Skeletal muscle satellite cell (primary cell): ENCODE measurements at regions not wholly inside any gene's neighbourhood (a gene's known extent, or its start where the extent isn't known, plus 50 kb on each side); places are given as distances from the start of the nearest gene placed in this dataset.

ENCODE experiments used
- H3K27me3 ChIP-seq: 2 replicates; pipeline ENCODE4 v1.7.0; 2013; ENCODE audit warnings: low read length; ENCODE audit not compliant: control insufficient read depth, insufficient read depth
- H3K36me3 ChIP-seq: 2 replicates; pipeline ENCODE4 v1.7.0; 2013; ENCODE audit warnings: mild to moderate bottlenecking, control low read depth, low read length; ENCODE audit not compliant: insufficient read depth
- H3K4me1 ChIP-seq: 2 replicates; pipeline ENCODE4 v1.7.0; 2013; ENCODE audit warnings: low read length; ENCODE audit not compliant: control insufficient read depth, insufficient read depth
- H3K4me2 ChIP-seq: 2 replicates; pipeline ENCODE4 v1.7.0; 2013; ENCODE audit warnings: mild to moderate bottlenecking, low read length
- H3K4me3 ChIP-seq: 2 replicates; pipeline ENCODE4 v1.7.0; 2013; ENCODE audit warnings: low read length
- H3K9ac ChIP-seq: 2 replicates; pipeline ENCODE4 v1.7.0; 2013; ENCODE audit warnings: mild to moderate bottlenecking, low read depth, low read length, moderate library complexity
- H3K9me3 ChIP-seq: replicated peaks from 2 replicates; pipeline ENCODE4 v1.7.0; 2013; ENCODE audit warnings: mild to moderate bottlenecking, control low read depth, low read length

- H3K9me3 ChIP-seq: no peaks in the 10 kb centered on the region
- no peak overlapping the region for H3K4me3 ChIP-seq
- H3K36me3 ChIP-seq: no peaks in the 10 kb centered on the region
- no peaks in the 10 kb centered on the region for H3K4me1 ChIP-seq
- no peak overlapping the region for H3K4me2 ChIP-seq
- H3K27me3 ChIP-seq: peaks cover 15% of the 10 kb centered on the region
- H3K9ac ChIP-seq: no peak overlapping the region
These were observed 141.6 kb downstream of the CD24 start for GRCh38 chr6:106832766-106833510.

GRCh38 chr6:106830930-106831329 is 143.6 kb downstream of the CD24 start:
- H3K27me3 ChIP-seq: peaks cover 15% of the 10 kb centered on the region
- no peaks in the 10 kb centered on the region for H3K4me1 ChIP-seq
- no peaks in the 10 kb centered on the region for H3K36me3 ChIP-seq
- H3K4me3 ChIP-seq: no peak overlapping the region
- no peak overlapping the region for H3K9ac ChIP-seq
- H3K9me3 ChIP-seq: no peaks in the 10 kb centered on the region
- H3K4me2 ChIP-seq: no peak overlapping the region

DNA sequence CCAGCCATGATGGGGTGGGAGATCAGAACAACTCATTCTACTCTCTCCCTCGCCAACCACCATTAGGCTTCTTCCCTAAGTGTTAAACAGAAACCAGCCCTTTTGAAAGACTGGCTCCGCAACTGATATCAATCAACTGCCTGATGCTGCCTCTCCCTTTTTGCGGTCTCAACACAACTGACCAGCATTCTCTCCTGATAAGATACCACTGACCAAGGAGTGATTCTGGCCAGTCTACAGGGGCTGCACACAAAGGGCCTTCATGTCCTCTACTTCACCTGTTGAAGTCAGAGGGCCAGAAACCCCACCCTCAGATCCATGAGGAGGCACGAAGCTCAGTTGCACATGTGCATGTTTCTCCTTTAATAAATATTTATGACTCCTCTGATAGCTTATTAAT is 145.1 kb downstream of the CD24 start:
- Histone ChIP-seq H3K27me3 (peaks cover 15% of the 10 kb centered on the region), H3K4me3 (no peak overlapping the region), H3K36me3 (no peaks in the 10 kb centered on the region), H3K9me3 (no peaks in the 10 kb centered on the region), H3K9ac (no peak overlapping the region), H3K4me2 (no peak overlapping the region), H3K4me1 (no peaks in the 10 kb centered on the region)

- Histone ChIP-seq H3K27me3 (peaks cover under 1% of the 10 kb centered on the region), H3K9me3 (no peaks in the 10 kb centered on the region), H3K9ac (no peak overlapping the region), H3K36me3 (no peaks in the 10 kb centered on the region), H3K4me1 (no peaks in the 10 kb centered on the region), H3K4me2 (no peak overlapping the region), H3K4me3 (no peak overlapping the region)
These were observed 147.4 kb downstream of the CD24 start for GRCh38 chr6:106827081-106827480.

- H3K4me2 ChIP-seq: no peak overlapping the region
- no peaks in the 10 kb centered on the region for H3K36me3 ChIP-seq
- H3K4me1 ChIP-seq: no peaks in the 10 kb centered on the region
- no peaks in the 10 kb centered on the region for H3K27me3 ChIP-seq
- H3K4me3 ChIP-seq: no peak overlapping the region
- no peaks in the 10 kb centered on the region for H3K9me3 ChIP-seq
- H3K9ac ChIP-seq: no peak overlapping the region
These were observed 149.4 kb downstream of the CD24 start for GRCh38 chr6:106825156-106825555.

DNA sequence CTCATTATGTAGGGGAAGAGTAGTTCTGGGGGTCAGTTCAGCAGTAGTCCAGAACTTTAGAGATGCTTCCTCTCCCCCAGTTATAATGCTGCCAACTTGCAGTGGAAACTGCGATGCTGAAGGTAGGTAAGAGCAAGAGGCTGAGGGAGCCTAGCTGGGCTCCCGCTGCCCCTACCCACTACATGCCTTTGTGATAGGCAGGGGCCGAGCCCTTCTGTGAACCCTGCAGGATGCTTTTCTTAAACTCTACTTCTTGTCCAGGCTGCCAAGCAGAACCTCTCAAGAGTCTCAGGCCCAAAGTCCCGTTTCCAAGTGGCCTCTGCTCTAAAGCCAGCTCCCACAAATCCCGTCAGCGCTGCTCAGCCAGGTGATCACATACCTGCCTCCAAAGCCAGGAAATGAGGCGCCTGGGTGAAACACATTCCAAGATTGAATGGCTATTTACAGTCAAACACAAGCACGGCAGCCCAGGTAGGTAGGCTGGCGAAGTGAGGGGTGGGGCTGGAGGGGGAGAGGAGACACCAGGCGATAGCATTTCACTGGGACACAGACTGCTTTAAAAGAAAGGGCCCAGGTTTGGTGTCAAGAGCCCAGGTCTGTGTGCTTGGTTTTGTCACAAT is 150.7 kb downstream of the CD24 start:
- no peak overlapping the region for H3K4me3 ChIP-seq
- no peaks in the 10 kb centered on the region for H3K36me3 ChIP-seq
- no peak overlapping the region for H3K9ac ChIP-seq
- no peaks in the 10 kb centered on the region for H3K9me3 ChIP-seq
- H3K4me1 ChIP-seq: no peaks in the 10 kb centered on the region
- H3K27me3 ChIP-seq: no peaks in the 10 kb centered on the region
- H3K4me2 ChIP-seq: no peak overlapping the region

DNA sequence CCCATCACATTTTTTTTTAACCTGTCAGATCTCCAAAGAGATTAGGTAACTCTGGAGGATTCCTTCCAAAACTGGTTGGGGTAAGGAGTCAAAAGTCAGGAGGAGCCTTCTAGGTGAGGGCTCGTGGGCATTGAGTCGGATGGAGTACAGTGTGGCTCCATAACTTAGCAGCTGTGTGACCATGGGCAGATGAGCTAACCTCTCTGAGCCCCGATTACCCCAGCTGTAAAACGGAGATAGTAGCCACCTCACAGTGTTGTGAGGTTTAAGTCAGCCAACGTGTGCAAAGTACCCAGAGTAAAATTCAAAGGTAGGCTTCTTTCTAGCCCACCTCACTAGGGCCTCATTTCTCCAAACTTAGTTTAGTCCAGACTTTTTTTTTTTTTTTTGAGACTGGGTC is 151.5 kb downstream of the CD24 start:
- Histone ChIP-seq H3K4me1 (no peaks in the 10 kb centered on the region), H3K27me3 (no peaks in the 10 kb centered on the region), H3K4me2 (no peak overlapping the region), H3K4me3 (no peak overlapping the region), H3K9ac (no peak overlapping the region), H3K36me3 (no peaks in the 10 kb centered on the region), H3K9me3 (no peaks in the 10 kb centered on the region)

DNA sequence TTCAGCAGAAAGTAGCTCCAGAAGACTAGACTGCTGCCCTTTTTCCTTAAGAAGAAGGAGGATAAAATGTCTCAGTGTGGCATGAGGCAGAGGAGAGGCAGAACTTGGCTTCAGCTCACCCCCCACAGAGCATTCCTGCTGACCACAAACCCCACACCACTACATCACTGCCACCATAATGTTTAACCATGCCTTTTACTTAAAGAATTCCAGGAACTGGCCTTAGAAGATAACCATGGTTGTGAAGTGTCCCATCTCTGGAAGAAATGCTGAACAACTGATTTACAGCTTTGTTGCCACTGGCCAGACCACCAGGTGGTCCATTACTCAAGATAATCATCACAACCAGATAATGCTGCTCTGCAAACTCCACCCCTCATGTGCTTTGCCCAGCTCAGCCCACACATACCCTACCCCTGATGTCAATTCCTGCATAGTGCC is 154.1 kb downstream of the CD24 start:
- Histone ChIP-seq H3K4me2 (no peak overlapping the region), H3K4me3 (no peak overlapping the region), H3K9ac (no peak overlapping the region), H3K36me3 (no peaks in the 10 kb centered on the region), H3K4me1 (no peaks in the 10 kb centered on the region), H3K9me3 (no peaks in the 10 kb centered on the region), H3K27me3 (no peaks in the 10 kb centered on the region)

DNA sequence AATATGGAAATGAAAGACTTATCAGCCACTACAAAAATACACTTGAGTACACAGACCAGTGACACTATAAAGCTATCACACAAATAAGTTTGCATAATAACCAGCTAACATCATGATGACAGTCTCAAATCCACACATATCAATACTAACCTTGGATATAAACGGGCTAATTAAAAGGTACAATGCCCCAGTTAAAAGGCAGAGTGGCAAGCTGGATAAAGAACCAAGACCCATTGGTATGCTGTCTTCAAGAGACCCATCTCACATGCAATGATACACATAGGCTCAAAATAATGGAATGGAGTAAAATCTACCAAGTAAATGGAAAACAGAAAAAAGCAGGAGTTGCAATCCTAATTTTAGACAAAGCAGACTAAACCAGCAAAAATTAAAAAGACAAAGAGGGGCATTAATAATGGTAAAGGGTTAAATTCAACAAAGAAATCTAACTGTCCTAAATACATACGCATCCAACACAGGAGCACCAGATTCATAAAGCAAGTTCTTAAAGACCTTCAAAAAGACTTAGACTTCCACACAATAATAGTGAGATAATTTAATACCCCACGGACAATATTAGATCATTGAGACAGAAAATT is 163.3 kb downstream of the CD24 start:
- Histone ChIP-seq H3K4me1 (no peaks in the 10 kb centered on the region), H3K4me2 (no peak overlapping the region), H3K9me3 (no peaks in the 10 kb centered on the region), H3K36me3 (no peaks in the 10 kb centered on the region), H3K27me3 (peaks cover 3% of the 10 kb centered on the region), H3K4me3 (no peak overlapping the region), H3K9ac (no peak overlapping the region)

DNA sequence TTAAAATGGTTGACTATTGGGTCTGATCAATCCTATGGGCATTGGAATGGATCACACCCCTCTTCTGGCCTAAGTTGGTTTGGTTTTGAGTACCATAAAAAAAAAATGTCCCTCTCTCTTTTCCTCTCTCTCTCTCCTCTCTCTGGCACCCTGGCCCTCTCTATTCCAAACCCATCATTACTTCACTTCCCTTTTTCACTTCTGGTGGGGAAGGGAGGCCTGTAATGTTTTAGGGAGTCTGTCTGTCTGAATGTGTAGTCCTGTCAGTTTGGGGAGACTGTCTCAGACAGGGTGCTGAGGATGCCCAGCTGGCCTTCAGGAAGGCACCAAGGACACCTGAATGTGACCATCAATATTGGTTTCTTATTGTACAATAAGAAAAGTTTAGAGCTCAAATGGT is 165.8 kb downstream of the CD24 start:
- H3K36me3 ChIP-seq: no peaks in the 10 kb centered on the region
- no peaks in the 10 kb centered on the region for H3K9me3 ChIP-seq
- no peak overlapping the region for H3K9ac ChIP-seq
- H3K4me1 ChIP-seq: no peaks in the 10 kb centered on the region
- H3K4me3 ChIP-seq: no peak overlapping the region
- H3K4me2 ChIP-seq: no peak overlapping the region
- H3K27me3 ChIP-seq: peaks cover 3% of the 10 kb centered on the region

GRCh38 chr6:106807947-106808611 is 166.4 kb downstream of the CD24 start:
- no peaks in the 10 kb centered on the region for H3K36me3 ChIP-seq

More at GRCh38 chr6:106807947-106808611, 166.4 kb downstream of the CD24 start:
- Histone ChIP-seq H3K27me3 (peaks cover 2% of the 10 kb centered on the region), H3K4me3 (no peak overlapping the region), H3K4me1 (no peaks in the 10 kb centered on the region), H3K9ac (no peak overlapping the region), H3K9me3 (no peaks in the 10 kb centered on the region), H3K4me2 (no peak overlapping the region)
